GM23338 (cell line): ENCODE measurements at regions not wholly inside any gene's neighbourhood (a gene's known extent, or its start where the extent isn't known, plus 50 kb on each side); places are given as distances from the start of the nearest gene placed in this dataset.

Experiments
- ATAC-seq: fragments of 200-7000 bp; cut with Tn5 transposase; 3 replicates; pipeline ENCODE4 v1.9.1; 2020
- DNase-seq: peaks from one replicate; pipeline ENCODE4 v3.0.0-alpha.2; 2015; ENCODE audit warnings: low spot score
- H2AFZ ChIP-seq: fragments of 200-600 bp; sonication (generic); 2 replicates; pipeline ENCODE4 v1.8.0; 2016; ENCODE audit warnings: antibody characterized with exemption, mild to moderate bottlenecking, moderate library complexity
- H3F3A ChIP-seq: fragments of 200-600 bp; sonication (generic); replicated peaks from 2 replicates; pipeline ENCODE4 v1.8.0; 2017; ENCODE audit warnings: antibody characterized with exemption, mixed run types, low read depth
- H3K27ac ChIP-seq: fragments of 200-600 bp; sonication (generic); 2 replicates; pipeline ENCODE4 v1.6.1; 2016; ENCODE audit warnings: low read depth
- H3K27me3 ChIP-seq: fragments of 200-600 bp; sonication (generic); 2 replicates; pipeline ENCODE4 v1.8.0; 2016; ENCODE audit warnings: mild to moderate bottlenecking, mixed run types, moderate library complexity; ENCODE audit not compliant: insufficient read depth
- H3K36me3 ChIP-seq: fragments of 200-600 bp; sonication (generic); 2 replicates; pipeline ENCODE4 v1.8.0; 2016; ENCODE audit warnings: mild to moderate bottlenecking; ENCODE audit not compliant: insufficient read depth
- H3K4me1 ChIP-seq: fragments of 200-600 bp; sonication (generic); 2 replicates; pipeline ENCODE4 v1.8.0; 2016; ENCODE audit warnings: mild to moderate bottlenecking, moderate library complexity; ENCODE audit not compliant: insufficient read depth
- H3K4me2 ChIP-seq: fragments of 200-600 bp; sonication (generic); 2 replicates; pipeline ENCODE4 v1.7.1; 2017; ENCODE audit warnings: mixed run types
- H3K4me3 ChIP-seq: fragments of 200-600 bp; sonication (generic); 2 replicates; pipeline ENCODE4 v1.6.1; 2016; ENCODE audit warnings: mixed run types
- H3K79me2 ChIP-seq: fragments of 200-600 bp; sonication (generic); replicated peaks from 2 replicates; pipeline ENCODE4 v1.8.0; 2017; ENCODE audit warnings: mild to moderate bottlenecking; ENCODE audit not compliant: insufficient read depth
- H3K9me2 ChIP-seq: fragments of 200-600 bp; sonication (generic); 2 replicates; pipeline ENCODE4 v1.8.0; 2017; ENCODE audit not compliant: insufficient read depth
- H4K20me1 ChIP-seq: fragments of 200-600 bp; sonication (generic); replicated peaks from 2 replicates; pipeline ENCODE4 v1.8.0; 2017; ENCODE audit warnings: mild to moderate bottlenecking; ENCODE audit not compliant: insufficient read depth
- H3K27ac Mint-ChIP-seq: 2 replicates; pipeline ENCODE4 v1.8.0; 2020; ENCODE audit warnings: inconsistent platforms, mild to moderate bottlenecking, moderate library complexity, mixed read lengths
- H3K27me3 Mint-ChIP-seq: 3 replicates; pipeline ENCODE4 v1.8.0; 2022; ENCODE audit warnings: low read depth, mild to moderate bottlenecking, moderate library complexity, mixed read lengths, inconsistent platforms; ENCODE audit not compliant: insufficient read depth, poor library complexity
- H3K36me3 Mint-ChIP-seq: 3 replicates; pipeline ENCODE4 v1.8.0; 2021; ENCODE audit warnings: low read depth, mild to moderate bottlenecking, inconsistent platforms, moderate library complexity, mixed read lengths
- H3K4me1 Mint-ChIP-seq: 3 replicates; pipeline ENCODE4 v1.8.0; 2020; ENCODE audit warnings: mild to moderate bottlenecking, inconsistent platforms, mixed read lengths
- H3K4me3 Mint-ChIP-seq: 3 replicates; pipeline ENCODE4 v1.8.0; 2021; ENCODE audit warnings: moderate library complexity, mild to moderate bottlenecking, inconsistent platforms, mixed read lengths
- H3K9me3 Mint-ChIP-seq: 3 replicates; pipeline ENCODE4 v1.8.0; 2020; ENCODE audit warnings: moderate library complexity, mild to moderate bottlenecking, inconsistent platforms, mixed read lengths
- ETS1 ChIP-seq: IDR thresholded peaks from 2 replicates; pipeline ENCODE4 v1.6.1; 2016; ENCODE audit warnings: antibody characterized with exemption
- EZH2 ChIP-seq: fragments of 200-600 bp; sonication (generic); IDR thresholded peaks from one replicate; pipeline ENCODE4 v1.8.0; 2017; ENCODE audit warnings: antibody characterized with exemption, mild to moderate bottlenecking, low read depth; ENCODE audit not compliant: unreplicated experiment
- NANOG ChIP-seq: IDR thresholded peaks from 2 replicates; pipeline ENCODE4 v1.6.1; 2016; ENCODE audit warnings: antibody characterized with exemption, borderline replicate concordance
- REST ChIP-seq: IDR thresholded peaks from one replicate; pipeline ENCODE4 v1.6.1; 2018; ENCODE audit warnings: antibody characterized with exemption; ENCODE audit not compliant: unreplicated experiment
- ZNF114 ChIP-seq: fragments of 250-450 bp; sonication (Bioruptor Pico); IDR thresholded peaks from 2 replicates; pipeline ENCODE4 v1.5.0; 2020; ENCODE audit warnings: mild to moderate bottlenecking, moderate library complexity
- ZNF331 ChIP-seq: fragments of 250-450 bp; sonication (Bioruptor Pico); IDR thresholded peaks from 2 replicates; pipeline ENCODE4 v1.5.0; 2020; ENCODE audit warnings: low read depth, mild to moderate bottlenecking, moderate library complexity
- ZNF462 ChIP-seq: fragments of 250-450 bp; sonication (Bioruptor Pico); IDR thresholded peaks from 2 replicates; pipeline ENCODE4 v1.5.0; 2020; ENCODE audit warnings: mild to moderate bottlenecking, moderate library complexity

GRCh38 chr2:193712912-193713311 lies 1518.2 kb upstream of the TMEFF2 start:
- no peak for TF ChIP-seq ETS1
- H4K20me1 ChIP-seq: no peaks in the 10 kb centered on the region
- no peak for DNase-seq
- H3K36me3 ChIP-seq: no peaks in the 10 kb centered on the region
- H3K4me1 Mint-ChIP-seq: no peaks in the 10 kb centered on the region
- no peak overlapping the region for H3K4me2 ChIP-seq
- no peaks in the 10 kb centered on the region for H3F3A ChIP-seq
- peaks cover 22% of the 10 kb centered on the region; the same call in 2 of the 3 replicates for H3K36me3 Mint-ChIP-seq
- H3K4me1 ChIP-seq: no peaks in the 10 kb centered on the region
- H3K27me3 ChIP-seq: no peaks in the 10 kb centered on the region
- H2AFZ ChIP-seq: no peak overlapping the region
- no peak overlapping the region for H3K4me3 ChIP-seq
- H3K27me3 Mint-ChIP-seq: peaks cover 1% of the 10 kb centered on the region
- no peak overlapping the region for H3K4me3 Mint-ChIP-seq
- H3K9me2 ChIP-seq: no peaks in the 10 kb centered on the region
- ATAC-seq: no peak
- no peaks in the 10 kb centered on the region for H3K79me2 ChIP-seq
- H3K9me3 Mint-ChIP-seq: peaks cover 24% of the 10 kb centered on the region
- H3K27ac ChIP-seq: no peak overlapping the region
- no peak overlapping the region for H3K27ac Mint-ChIP-seq

GRCh38 chr2:193703411-193703810 lies 1508.7 kb upstream of the TMEFF2 start:
- no peak overlapping the region for H3K4me3 ChIP-seq
- no peaks in the 10 kb centered on the region for H3K79me2 ChIP-seq
- no peak for DNase-seq
- H3K36me3 Mint-ChIP-seq: peaks cover 3% of the 10 kb centered on the region; the same call in 2 of the 3 replicates
- no peaks in the 10 kb centered on the region for H3F3A ChIP-seq
- H3K27me3 Mint-ChIP-seq: peaks cover 1% of the 10 kb centered on the region
- no peak for ATAC-seq
- H3K4me1 ChIP-seq: no peaks in the 10 kb centered on the region
- H3K4me3 Mint-ChIP-seq: no peak overlapping the region
- H3K4me1 Mint-ChIP-seq: no peaks in the 10 kb centered on the region
- no peaks in the 10 kb centered on the region for H3K36me3 ChIP-seq
- no peak overlapping the region for H2AFZ ChIP-seq
- H3K9me3 Mint-ChIP-seq: peaks cover 2% of the 10 kb centered on the region; the same call in 2 of the 3 replicates
- no peaks in the 10 kb centered on the region for H4K20me1 ChIP-seq
- H3K27ac Mint-ChIP-seq: no peak overlapping the region
- no peak overlapping the region for H3K27ac ChIP-seq
- H3K27me3 ChIP-seq: no peaks in the 10 kb centered on the region
- no peaks in the 10 kb centered on the region for H3K9me2 ChIP-seq
- no peak overlapping the region for H3K4me2 ChIP-seq
- TF ChIP-seq ZNF331 (CRISPR knock-in tag): no peak
- TF ChIP-seq REST: no peak
- TF ChIP-seq EZH2: no peak

- Mint-ChIP-seq H3K36me3 (no peaks in the 10 kb centered on the region), H3K4me1 (no peaks in the 10 kb centered on the region), H3K27ac (no peak overlapping the region), H3K9me3 (peaks cover 2% of the 10 kb centered on the region; the same call in 2 of the 3 replicates), H3K27me3 (no peaks in the 10 kb centered on the region), H3K4me3 (no peak overlapping the region)
- Histone ChIP-seq H3K79me2 (no peaks in the 10 kb centered on the region), H3K4me3 (no peak overlapping the region), H3K4me1 (no peaks in the 10 kb centered on the region), H3K4me2 (no peak overlapping the region), H3K27ac (no peak overlapping the region), H3K27me3 (no peaks in the 10 kb centered on the region), H3F3A (no peaks in the 10 kb centered on the region), H3K9me2 (no peaks in the 10 kb centered on the region), H4K20me1 (no peaks in the 10 kb centered on the region), H2AFZ (no peak overlapping the region), H3K36me3 (no peaks in the 10 kb centered on the region)
- DNase-seq: no peak
- ATAC-seq: no peak
- TF ChIP-seq NANOG: no peak
- no peak for TF ChIP-seq ZNF462 (CRISPR knock-in tag)
- TF ChIP-seq ZNF114 (CRISPR knock-in tag): no peak
These were observed 1506.8 kb upstream of the TMEFF2 start for GRCh38 chr2:193701484-193701883.
